ENCODE measurements at regions not wholly inside any gene's neighbourhood (a gene's known extent, or its start where the extent isn't known, plus 50 kb on each side); places are given as distances from the start of the nearest gene placed in this dataset.
A peak's percentile ranks its signal among the peaks of the same experiment; 100 is the strongest.

DNA sequence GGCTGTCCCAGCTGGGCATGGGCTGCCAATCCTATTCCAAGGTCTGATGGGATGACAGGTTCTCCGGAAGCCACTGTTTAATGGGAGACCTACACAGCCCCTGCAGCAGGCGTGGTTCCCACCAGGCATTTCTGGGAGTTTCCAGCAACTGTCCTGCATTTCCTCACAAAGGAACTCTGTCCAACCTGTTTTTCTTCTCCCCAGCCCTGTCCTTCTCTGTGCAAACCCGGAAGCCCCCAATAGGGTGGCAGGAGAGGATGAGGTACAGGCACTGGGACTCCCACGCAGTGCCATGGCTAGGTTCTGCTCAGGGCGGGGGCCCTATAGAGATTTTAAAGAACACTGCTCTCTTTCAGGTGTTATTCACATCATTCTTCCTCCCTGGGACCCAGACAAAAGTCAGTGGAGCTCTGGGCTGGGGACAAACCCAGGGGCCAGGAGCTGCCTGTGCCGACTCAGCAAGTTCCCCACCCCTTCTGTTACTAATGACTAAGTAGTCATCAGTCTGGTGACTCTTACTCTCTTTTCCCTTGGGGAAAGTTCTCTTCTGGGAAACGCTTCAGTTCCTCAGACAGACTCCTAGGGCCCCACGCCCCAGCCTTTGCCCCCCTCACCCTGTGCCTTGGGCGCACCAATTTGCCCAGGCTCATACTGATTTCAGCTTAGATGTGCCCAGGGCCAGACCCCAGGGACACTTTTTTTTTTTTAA lies 97.7 kb downstream of the CD47 start:
- FAIRE-seq (no peak), DNase-seq (ENCODE audit: extremely low spot score, insufficient read length, low read depth) (no peak)

DNA sequence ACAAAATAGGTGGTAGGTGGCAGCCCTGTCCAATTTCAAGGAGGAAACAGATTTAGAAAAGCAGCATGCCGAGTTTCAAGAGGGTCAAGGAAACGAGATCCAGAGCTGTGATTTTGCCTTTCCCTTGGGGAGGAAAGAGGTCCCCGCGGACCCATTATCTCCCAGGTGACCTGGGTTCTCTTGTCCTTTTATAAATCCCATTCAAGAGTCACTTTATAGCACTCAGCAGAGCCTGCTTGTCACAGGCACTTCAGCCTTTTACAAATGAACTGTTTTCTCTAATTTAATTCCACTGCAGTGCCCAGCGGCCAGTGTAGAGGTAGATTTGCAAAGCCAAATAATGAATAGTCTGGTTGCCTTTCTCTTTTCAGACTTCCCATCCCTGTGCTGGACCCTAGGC lies 99.9 kb downstream of the CD47 start:
- DNase-seq (ENCODE audit: extremely low spot score, insufficient read length, low read depth) (no peak), FAIRE-seq (no peak)

DNA sequence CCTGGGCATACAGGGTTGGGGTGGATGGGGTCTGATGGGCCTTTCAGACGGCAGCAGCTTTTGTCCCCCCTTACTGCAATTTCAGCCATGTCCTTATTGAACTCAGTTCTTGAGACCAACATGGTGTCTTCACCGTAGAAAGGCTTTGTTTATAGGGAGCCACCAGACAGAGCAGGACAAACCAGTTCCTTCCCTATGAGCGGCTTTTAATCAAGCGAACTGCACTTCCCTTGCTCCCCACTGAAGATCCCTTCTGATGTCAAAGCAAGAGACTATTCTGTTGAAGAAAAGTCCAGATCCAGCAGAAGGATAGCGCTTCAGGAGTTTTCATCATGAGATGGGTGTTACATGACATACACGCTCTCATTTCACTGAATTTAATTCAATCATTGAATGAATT lies 100.4 kb downstream of the CD47 start:
- no peak for DNase-seq (ENCODE audit: extremely low spot score, insufficient read length, low read depth)
- no peak for FAIRE-seq

DNA sequence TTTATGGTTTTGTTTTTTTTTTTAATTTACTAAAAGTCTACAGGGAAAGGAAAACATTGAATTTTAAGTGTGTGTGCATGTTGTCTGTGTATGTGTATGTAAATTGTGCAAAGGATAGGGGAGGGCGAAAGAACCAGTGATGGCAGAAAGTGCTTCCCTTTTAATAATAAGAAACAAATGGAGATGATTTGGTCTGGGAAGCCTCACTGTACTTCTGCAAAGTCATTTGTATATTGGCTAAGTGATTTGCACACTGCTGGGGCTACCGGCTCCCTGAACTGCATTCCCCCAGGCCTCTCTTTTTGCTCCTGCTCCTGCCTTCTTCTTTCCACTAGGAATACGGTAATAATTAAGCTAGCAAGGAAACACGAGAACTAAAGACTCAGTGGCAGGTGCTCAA lies 101.2 kb downstream of the CD47 start:
- FAIRE-seq (no peak), DNase-seq (ENCODE audit: extremely low spot score, insufficient read length, low read depth) (no peak)

DNA sequence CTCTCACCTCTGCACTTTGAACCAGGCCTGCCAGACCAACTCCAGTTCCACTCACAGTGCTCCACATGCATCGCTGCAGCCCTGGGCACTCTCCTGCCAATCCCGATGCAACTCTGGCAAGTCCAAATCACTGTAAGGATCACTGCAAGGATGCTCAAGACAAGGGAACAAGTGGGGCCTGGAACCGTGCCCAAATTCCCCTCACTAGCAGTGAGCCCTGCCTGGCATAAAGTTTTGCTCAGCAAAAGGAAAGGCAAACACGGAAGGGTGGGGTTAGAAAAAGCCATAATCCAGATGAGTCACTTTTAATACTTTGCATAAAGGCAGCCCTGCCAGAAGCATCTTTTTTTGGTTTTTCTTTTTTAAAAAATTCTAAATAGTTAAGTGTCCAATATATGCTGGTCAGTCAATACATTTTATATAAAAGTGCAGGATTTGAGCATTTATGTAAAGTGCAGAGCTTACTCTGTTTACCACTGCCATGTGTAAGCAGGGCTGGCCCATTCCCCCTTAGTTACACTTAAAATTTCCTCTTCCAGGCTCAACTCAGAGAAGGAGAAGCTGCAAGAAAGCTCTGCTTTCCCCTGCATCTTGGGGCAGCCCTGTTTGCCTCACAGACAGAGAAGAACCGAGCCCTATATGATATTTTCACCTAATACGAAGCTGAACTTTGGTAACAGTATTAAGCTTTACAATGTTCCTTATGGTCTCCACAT lies 102.2 kb downstream of the CD47 start:
- DNase-seq (ENCODE audit: extremely low spot score, insufficient read length, low read depth) (no peak), FAIRE-seq (no peak)

DNA sequence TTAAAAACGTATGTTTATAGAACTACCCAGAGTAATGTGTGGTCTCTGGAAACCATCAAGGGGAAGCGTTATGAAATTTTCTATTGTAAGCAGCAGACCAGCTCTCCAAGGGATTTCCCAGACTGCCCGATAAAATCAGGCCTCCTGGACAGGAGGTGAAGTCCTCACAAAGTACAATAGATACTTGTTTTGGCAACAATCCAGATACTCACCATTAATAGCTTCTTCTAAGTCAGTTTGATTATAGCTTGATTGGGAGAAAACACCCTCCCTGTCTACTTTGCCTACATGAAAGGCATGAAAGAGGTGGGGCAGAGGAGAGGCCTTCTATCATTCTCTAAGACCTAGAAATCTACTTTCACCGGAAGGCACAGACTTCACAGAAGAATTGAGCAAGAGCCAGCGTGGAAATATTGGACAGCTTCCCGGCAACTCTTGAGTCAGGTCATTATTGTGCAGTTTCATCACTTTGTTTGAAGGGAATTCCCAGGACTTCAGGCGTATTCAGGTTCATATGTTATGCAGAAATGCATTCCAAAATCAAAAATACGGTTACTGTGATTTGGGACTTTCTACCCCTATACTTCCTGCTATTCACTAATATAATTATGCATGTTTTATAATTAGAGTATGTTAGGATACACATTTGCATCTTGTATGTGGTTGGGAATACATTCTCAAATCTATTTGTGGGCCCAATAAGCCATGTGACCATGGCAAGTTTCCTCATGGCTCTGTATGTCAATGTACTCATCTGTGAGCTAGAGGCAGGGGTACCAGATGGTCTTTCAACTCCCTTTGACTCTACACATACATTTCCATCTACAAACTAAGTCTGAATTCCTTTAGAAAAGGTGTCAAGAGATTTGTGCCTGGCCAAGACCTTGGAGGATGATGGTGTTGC lies 103.5 kb downstream of the CD47 start:
- FAIRE-seq (no peak), DNase-seq (ENCODE audit: extremely low spot score, insufficient read length, low read depth) (no peak)

DNA sequence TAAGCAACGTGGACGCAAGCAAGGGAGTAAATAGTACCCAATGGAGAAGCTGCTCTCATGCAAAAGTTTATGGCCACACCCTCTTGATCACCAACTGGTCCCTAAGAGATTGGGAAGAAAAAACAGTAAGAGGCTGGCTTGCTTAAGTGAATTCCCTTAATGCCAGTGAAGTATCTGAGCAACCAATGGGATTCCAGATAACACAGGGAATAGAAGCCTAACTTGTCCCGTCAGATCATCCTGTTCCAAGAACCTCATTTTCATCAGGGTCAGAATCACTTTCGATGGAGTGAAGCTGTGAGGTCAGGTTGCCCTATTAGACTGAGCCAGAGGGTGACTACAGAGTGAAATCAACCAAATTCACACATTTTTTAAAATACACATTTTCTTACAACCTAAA lies 104.3 kb downstream of the CD47 start:
- no peak for DNase-seq (ENCODE audit: extremely low spot score, insufficient read length, low read depth)
- FAIRE-seq: no peak

DNA sequence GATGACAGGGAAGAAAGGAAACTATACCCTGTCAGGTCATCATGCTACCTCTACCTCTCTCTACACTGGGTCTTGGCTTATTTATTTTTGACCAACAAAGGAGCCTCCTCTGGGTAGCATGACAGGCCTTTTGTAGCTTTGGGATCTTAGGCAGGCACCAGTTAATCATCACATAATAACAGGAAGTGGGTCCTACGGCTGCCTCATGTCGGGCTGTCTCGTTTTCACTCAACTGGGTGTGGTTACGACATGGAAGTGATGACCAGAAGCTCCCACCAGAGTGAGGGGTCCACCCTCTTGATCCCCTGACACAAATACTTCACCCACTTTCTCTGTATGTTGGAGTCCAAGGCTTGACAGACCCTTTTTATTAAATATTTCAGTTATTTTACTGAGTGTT lies 105.3 kb downstream of the CD47 start:
- FAIRE-seq: peak; percentile 83
- peak; percentile 23 for DNase-seq (ENCODE audit: extremely low spot score, insufficient read length, low read depth)

DNA sequence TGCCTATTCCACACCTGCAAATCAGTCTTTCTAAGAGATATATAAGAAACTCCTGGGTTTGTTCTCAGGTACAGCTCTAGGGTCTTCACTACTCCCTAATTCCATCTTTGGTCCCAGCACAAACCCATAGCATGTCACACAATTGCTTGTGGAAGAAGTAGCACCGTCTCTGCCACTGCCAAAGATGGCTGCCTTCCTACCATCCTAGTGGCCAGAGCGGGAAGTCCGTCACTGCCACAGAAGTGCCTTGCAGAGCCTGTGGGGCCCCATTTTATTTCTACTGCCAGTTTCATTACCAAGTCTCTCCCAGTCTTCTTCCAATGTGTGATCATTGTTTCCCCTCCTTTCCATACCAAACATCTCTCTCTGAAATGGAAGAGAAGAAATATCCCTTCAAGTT lies 107.6 kb downstream of the CD47 start:
- no peak for DNase-seq (ENCODE audit: extremely low spot score, insufficient read length, low read depth)
- no peak for FAIRE-seq

DNA sequence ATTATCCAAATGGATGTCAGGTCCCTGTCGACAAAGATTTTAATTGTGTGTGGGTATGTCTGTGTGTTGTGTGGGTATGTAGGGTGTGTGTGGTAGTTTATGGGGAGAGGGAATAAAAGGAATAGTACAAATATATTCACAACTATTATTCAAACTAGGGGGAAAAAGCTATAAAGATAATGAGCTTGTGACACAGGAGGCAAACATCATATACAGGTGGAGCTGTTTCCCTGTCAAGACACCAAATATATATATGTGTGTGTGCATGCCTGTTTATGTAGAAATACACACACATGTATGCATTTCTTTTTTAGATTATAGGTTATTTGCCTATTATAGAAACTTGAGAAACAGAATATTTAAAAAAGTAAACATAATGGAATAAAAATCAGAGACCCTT lies 108.7 kb downstream of the CD47 start:
- DNase-seq (ENCODE audit: extremely low spot score, insufficient read length, low read depth): no peak
- no peak for FAIRE-seq

DNA sequence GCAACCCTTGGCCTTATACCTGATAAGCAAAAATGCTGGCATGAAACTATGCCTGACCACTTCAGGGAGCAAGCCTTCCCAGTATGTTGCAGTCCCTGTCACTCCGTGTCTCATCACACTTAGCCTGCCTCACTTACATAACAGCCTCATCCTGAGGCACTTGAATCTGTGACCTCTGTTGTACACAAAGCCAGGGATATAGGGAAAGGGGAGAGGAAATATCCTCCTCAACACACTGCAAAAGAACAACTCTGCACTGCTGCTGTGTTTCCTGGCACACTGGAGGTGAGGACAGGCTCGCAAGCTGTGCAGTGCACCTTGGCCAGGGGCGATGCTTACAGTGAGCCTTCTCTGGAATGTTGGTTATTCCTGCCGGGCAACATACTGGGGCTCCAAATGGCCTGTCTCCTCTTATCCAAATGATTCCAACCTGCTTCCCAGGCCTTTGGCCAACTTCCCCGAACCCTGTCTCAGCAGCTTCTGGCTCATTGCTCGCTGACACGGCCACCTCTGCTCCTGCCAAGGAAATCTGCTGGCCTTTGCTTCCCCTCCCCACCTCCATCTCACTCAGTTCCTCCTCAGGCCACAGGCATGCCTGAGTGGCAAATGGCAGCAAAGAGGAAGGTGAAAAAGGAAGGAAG lies 109.2 kb downstream of the CD47 start:
- DNase-seq (ENCODE audit: extremely low spot score, insufficient read length, low read depth): no peak
- no peak for FAIRE-seq

DNA sequence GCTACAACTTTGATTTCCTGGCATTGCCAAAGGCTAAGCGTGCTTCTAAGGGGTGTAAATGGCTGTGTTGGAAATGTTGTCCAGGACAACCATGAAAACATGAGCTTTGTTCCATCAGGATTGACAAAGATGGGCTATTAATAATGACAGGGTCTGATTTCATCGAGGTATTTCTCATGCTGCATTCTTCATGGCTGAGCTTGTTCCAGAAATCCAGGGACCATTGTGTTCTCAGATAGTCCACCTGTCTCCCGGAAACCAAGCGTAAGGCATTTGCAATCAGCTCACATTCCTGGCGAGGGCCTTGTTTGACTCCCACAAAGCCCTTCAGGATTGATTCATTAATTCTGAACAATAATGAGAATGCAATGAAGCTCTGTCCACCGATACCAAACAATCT lies 111.3 kb downstream of the CD47 start:
- DNase-seq (ENCODE audit: extremely low spot score, insufficient read length, low read depth) (no peak), FAIRE-seq (no peak)

DNA sequence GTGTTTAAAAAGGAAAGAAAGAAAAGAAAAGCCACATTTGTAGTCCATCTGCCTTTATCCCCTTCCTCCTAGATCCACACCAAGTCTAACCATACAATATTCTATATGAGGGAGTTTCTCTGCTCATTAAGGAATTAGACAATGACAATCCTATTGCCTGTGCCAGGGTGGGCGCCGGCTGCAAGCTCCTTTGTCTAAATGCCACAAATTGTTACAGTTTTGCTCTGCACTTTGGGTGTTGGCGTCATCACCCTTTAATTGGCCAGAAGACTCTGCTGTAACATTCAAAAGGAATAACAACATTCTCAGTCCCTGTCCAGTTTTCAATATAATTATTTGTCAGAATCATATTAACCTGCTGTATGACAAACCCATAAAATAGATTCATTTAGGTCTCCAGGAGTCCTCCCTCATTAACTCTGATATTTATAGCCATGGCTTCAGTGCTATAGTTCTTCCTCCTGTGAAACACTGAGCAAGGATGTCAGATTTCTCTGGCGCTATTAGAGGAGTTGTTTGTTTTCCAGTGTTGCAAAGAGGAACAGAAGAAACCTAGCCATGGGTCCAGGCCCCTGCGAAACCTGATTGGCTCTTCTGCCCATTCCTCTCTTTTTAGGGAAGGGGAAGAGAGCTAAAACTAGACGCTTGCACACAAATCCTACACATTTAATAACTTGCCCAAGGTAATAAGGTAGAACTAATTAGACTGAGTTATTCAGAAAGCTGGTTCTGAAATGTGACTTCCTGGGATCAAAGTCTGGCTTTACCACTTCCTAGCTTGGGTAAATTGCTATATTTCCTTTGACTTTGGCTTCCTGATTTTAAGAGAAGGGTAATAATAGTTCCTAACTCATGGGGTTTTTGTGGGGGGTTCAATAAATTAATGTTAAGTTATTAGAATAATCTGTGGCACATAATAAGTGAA lies 112.4 kb downstream of the CD47 start:
- peak; percentile 12 for FAIRE-seq
- no peak for DNase-seq (ENCODE audit: extremely low spot score, insufficient read length, low read depth)

DNA sequence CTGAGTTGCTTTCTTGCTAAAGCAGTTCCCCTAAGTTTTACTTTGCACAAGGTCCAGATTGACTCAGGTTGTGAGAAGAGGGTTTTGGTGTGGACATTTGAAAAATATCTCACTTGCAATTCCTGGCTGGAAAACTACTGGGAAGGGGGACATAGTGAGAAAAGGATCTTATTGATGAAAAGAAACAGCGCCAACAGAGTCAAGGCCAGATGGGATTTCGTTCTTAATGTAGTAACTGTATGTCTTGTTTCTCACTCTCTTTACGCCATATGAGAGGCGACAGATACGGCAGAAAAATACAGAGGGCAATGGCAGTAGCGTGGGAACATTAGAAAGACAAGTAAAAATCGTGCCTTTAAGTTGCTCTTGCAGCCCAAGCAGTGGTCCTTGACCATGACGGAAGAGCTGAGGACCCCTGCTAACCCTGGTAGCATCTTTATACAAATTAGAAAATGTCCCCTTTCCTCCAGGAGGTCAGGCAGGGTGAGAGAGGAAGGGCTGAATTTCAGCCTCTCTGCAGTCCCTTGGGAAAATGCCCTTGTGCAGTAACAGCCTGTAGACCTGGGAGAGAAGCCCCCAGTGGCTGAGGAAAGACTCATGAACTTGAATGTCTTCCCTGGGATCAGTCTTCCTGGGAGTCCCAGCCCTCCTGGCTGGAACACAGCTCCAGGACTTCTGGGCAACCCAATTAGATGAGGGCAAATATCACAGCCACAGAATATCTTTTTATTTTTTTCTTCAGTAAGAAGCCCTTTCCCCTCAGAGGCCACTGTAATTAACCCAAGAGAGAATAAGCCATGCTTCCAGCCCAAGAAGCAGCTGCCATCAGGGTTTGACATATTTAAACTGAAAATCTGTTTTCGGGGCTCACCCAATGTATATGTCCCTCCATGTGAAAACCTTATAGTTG lies 113.4 kb downstream of the CD47 start:
- no peak for DNase-seq (ENCODE audit: extremely low spot score, insufficient read length, low read depth)

DNA sequence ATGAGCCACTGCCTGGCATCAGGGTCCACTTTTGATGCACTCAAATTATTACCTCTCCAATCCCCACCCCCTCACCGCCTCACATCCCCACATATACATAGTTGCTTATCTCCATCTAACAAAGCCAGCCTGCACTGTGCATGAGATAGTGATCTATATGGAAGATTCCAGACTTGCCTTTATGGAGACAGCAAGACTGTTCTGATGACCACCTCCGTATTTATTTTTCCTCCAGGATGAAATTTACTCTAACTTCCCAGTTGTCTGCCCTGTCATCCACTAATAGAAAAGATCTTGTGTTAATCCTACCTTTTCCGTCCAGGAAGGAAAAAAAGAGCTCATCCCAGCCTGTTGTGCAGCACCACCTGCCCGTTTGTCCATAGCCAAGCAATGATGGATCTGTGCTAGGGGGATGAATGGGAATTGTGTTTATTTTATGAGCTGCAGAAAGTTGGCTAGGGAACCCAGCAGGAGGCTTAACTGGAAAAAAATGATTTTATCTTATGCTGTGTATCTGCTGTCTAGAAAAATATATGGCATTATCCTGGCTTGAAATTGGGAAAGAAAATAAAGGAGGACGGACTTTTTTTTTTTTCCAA lies 114.5 kb downstream of the CD47 start:
- FAIRE-seq (no peak), DNase-seq (ENCODE audit: extremely low spot score, insufficient read length, low read depth) (no peak)

More for the DNA sequence above, 113.4 kb downstream of the CD47 start:
- FAIRE-seq: no peak

DNA sequence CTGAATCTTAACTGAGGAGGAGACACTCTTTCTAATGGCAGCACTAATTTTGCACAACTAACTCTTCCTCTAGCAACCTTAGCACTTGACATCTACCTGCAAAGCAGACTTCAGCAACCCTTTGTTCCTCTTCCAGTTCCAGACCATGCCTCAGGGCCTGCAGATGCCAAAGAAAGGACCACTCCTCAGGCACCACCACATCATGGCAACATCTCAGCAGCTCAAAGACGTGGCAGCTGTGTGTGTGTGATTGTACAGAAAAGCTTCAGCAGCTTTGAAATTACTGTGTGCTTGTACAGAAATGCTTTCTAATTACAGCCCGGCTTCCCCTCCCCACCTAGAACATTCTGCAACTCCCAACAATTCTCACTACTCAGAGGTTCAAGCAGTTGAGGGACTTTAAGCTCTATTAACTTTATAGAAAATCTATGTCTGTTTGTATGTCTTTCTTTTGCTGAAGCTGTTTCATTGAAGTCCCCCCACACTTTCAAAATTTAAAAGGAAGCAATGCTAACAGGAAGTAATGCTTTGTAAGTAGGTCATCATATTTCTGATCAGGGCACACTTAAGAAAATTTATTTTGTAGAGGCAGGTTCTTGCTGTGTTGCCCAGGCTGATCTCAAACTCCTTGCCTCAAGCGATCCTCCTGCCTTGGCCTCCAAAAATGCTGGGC lies 115.2 kb downstream of the CD47 start:
- no peak for FAIRE-seq
- DNase-seq (ENCODE audit: extremely low spot score, insufficient read length, low read depth): no peak

DNA sequence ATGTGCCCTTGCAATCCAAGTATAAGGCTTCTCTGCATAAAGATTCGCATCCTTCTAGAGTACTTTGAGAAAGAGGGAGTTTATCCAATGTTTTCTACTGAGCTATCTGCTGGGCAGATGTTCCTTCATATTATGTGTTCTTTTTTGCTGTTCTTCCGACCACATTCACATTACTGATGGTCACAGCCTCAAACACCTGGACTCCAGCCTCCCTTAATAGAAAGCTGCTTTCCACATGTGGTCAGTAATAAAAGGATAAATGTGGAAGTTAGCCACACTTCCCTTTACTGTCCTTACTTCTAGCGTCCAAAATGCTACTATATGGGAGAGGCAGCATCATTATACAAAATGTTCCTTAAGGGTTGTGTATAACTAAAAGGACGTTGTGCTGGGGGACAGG lies 116.9 kb downstream of the CD47 start:
- DNase-seq (ENCODE audit: extremely low spot score, insufficient read length, low read depth): no peak
- no peak for FAIRE-seq
